ENCODE measurements at regions not wholly inside any gene's neighbourhood (a gene's known extent, or its start where the extent isn't known, plus 50 kb on each side); places are given as distances from the start of the nearest gene placed in this dataset.

DNA sequence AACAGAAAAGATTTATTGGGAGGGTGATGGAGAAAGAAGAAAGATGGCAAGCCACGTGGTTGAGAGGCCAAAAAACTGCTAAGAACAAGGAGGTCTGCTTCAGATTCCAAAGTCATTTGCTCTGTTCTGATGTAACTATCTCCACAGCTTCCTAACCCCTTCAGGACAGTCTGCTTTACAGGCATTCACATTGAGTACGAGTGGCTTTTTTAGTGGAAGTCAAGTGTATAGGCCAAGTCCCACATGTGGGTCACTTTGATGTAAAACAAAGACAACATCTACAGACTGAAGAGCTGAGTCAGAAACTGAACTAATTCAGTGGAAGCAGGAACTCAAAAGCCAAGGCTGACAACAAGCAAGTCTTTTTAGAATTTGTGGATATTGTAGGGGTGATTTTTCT lies 128.7 kb upstream of the F3 start:
- TF ChIP-seq EZH2 (IDR thresholded peaks at IDR 0.05; ENCODE audit: insufficient read depth, low read length) = no peak
- TF ChIP-seq, protein P1, sequence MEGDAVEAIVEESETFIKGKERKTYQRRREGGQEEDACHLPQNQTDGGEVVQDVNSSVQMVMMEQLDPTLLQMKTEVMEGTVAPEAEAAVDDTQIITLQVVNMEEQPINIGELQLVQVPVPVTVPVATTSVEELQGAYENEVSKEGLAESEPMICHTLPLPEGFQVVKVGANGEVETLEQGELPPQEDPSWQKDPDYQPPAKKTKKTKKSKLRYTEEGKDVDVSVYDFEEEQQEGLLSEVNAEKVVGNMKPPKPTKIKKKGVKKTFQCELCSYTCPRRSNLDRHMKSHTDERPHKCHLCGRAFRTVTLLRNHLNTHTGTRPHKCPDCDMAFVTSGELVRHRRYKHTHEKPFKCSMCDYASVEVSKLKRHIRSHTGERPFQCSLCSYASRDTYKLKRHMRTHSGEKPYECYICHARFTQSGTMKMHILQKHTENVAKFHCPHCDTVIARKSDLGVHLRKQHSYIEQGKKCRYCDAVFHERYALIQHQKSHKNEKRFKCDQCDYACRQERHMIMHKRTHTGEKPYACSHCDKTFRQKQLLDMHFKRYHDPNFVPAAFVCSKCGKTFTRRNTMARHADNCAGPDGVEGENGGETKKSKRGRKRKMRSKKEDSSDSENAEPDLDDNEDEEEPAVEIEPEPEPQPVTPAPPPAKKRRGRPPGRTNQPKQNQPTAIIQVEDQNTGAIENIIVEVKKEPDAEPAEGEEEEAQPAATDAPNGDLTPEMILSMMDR (IDR thresholded peaks at IDR 0.05; ENCODE audit: insufficient read depth, low read depth, low read length) = no peak
